HG02840 (cell line): ENCODE measurements at regions not wholly inside any gene's neighbourhood (a gene's known extent, or its start where the extent isn't known, plus 50 kb on each side); places are given as distances from the start of the nearest gene placed in this dataset.

Experiments
- ATAC-seq: cut with Tn5 transposase; IDR thresholded peaks from one replicate; pipeline ENCODE4 v1.9.1; 2021; ENCODE audit warnings: mild to moderate bottlenecking, moderate library complexity, moderate number of reproducible peaks; ENCODE audit not compliant: unreplicated experiment, low FRiP score

- no peak for ATAC-seq
These were observed 198.8 kb downstream of the FAT3 start for GRCh38 chr11:92423115-92424034.

- ATAC-seq, result no peak
These were observed 199.7 kb downstream of the FAT3 start for GRCh38 chr11:92424281-92424680.

- no peak for ATAC-seq
These were observed 200.5 kb downstream of the FAT3 start for GRCh38 chr11:92425127-92425526.

GRCh38 chr11:92432515-92432914, 207.9 kb downstream of the FAT3 start:
- no peak for ATAC-seq

GRCh38 chr11:92436034-92436920, 211.7 kb downstream of the FAT3 start:
- ATAC-seq, result no peak

- ATAC-seq, result no peak
These were observed 214.5 kb downstream of the FAT3 start for GRCh38 chr11:92439133-92439532.

GRCh38 chr11:92440701-92441442, 216.3 kb downstream of the FAT3 start:
- ATAC-seq, result no peak

GRCh38 chr11:92441443-92441726, 216.8 kb downstream of the FAT3 start:
- ATAC-seq, result no peak

GRCh38 chr11:92443199-92443598, 218.6 kb downstream of the FAT3 start:
- no peak for ATAC-seq

GRCh38 chr11:92447586-92447985, 223.0 kb downstream of the FAT3 start:
- no peak for ATAC-seq

- no peak for ATAC-seq
These were observed 224.6 kb downstream of the FAT3 start for GRCh38 chr11:92449222-92449621.

GRCh38 chr11:92449780-92450179, 225.2 kb downstream of the FAT3 start:
- ATAC-seq, result no peak

GRCh38 chr11:92451063-92451462, 226.4 kb downstream of the FAT3 start:
- no peak for ATAC-seq

GRCh38 chr11:92453055-92453454, 228.4 kb downstream of the FAT3 start:
- no peak for ATAC-seq

- no peak for ATAC-seq
These were observed 230.7 kb downstream of the FAT3 start for GRCh38 chr11:92455210-92455790.

GRCh38 chr11:92457250-92457649, 232.6 kb downstream of the FAT3 start:
- ATAC-seq, result no peak

- no peak for ATAC-seq
These were observed 233.9 kb downstream of the FAT3 start for GRCh38 chr11:92458486-92458885.

GRCh38 chr11:92460213-92460612, 235.6 kb downstream of the FAT3 start:
- ATAC-seq, result no peak

GRCh38 chr11:92461447-92461846, 236.8 kb downstream of the FAT3 start:
- ATAC-seq, result no peak

- no peak for ATAC-seq
These were observed 238.2 kb downstream of the FAT3 start for GRCh38 chr11:92462821-92463220.

GRCh38 chr11:92464822-92465221, 240.2 kb downstream of the FAT3 start:
- no peak for ATAC-seq
